ENCODE measurements at regions not wholly inside any gene's neighbourhood (a gene's known extent, or its start where the extent isn't known, plus 50 kb on each side); places are given as distances from the start of the nearest gene placed in this dataset.

DNA sequence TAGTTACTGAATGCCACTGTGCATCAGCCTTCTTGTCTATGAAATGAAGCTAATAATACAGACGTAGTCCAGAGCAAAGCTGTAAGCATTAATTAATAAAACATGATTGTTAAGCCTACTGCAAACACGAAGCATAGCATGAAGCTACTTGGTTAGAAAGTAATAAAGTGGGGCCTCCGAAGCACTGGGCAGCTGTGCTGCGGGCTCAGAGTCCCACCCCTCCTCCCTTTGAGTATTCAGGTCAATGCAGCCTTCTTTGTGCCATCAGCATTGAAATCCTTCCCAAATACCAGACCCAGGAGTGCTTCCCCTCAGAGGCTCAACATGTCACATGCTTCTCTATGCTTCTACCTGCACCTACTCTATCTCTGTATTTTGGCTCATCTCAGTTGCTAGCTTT, 1112.6 kb downstream of the IGSF11 start:
- TF ChIP-seq, protein P1, sequence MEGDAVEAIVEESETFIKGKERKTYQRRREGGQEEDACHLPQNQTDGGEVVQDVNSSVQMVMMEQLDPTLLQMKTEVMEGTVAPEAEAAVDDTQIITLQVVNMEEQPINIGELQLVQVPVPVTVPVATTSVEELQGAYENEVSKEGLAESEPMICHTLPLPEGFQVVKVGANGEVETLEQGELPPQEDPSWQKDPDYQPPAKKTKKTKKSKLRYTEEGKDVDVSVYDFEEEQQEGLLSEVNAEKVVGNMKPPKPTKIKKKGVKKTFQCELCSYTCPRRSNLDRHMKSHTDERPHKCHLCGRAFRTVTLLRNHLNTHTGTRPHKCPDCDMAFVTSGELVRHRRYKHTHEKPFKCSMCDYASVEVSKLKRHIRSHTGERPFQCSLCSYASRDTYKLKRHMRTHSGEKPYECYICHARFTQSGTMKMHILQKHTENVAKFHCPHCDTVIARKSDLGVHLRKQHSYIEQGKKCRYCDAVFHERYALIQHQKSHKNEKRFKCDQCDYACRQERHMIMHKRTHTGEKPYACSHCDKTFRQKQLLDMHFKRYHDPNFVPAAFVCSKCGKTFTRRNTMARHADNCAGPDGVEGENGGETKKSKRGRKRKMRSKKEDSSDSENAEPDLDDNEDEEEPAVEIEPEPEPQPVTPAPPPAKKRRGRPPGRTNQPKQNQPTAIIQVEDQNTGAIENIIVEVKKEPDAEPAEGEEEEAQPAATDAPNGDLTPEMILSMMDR (IDR thresholded peaks at IDR 0.05; ENCODE audit: extremely low read depth, missing control alignments) = no peak
- no peak for DNase-seq (ENCODE audit: low spot score)

- DNase-seq (ENCODE audit: low spot score) = no peak
- TF ChIP-seq, protein P1 (IDR thresholded peaks at IDR 0.05; ENCODE audit: extremely low read depth, missing control alignments) = no peak
Measured at GRCh38 chr3:117926819-117927218, 1107.8 kb downstream of the IGSF11 start.

DNA sequence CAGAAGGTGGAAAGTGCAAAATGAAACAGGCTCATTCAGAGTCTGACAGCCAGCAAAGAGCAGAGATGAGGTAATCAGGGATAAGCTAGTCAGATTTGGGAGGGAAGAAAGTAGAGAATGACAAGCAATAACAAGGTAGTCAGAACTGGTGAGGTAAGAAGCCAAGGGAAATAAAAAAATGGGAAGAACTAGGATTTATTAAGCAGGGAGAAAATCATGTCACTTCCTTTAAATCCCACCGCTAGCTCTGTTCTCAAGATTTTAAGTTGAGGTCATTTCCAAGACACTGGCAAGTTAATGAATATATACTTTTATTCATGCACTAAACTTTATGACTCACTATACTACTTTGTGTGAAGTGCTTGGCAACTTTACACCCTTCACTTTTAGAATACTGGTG, 1106.8 kb downstream of the IGSF11 start:
- TF ChIP-seq, protein P1 (IDR thresholded peaks at IDR 0.05; ENCODE audit: extremely low read depth, missing control alignments) = no peak
- DNase-seq (ENCODE audit: low spot score) = no peak

DNA sequence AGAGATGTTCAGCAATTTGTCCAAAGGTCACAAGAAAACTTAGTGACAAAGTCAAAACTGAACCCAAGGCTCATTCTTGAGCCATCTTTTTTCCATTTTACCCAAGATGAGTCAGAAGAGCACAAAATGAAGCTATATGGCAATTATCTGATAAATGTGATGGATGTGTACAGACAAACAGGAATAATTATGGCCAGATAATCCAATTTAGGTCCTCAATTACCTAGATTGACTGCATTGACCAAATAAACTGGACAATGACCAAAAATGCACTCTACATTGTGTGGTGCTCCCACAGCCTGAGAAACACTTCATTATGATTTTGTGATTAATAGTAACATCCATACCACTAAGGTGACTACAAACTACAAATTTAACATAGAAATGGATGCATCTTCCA, 1105.8 kb downstream of the IGSF11 start:
- TF ChIP-seq, protein P1 (IDR thresholded peaks at IDR 0.05; ENCODE audit: extremely low read depth, missing control alignments) = no peak
- DNase-seq (ENCODE audit: low spot score) = no peak

DNA sequence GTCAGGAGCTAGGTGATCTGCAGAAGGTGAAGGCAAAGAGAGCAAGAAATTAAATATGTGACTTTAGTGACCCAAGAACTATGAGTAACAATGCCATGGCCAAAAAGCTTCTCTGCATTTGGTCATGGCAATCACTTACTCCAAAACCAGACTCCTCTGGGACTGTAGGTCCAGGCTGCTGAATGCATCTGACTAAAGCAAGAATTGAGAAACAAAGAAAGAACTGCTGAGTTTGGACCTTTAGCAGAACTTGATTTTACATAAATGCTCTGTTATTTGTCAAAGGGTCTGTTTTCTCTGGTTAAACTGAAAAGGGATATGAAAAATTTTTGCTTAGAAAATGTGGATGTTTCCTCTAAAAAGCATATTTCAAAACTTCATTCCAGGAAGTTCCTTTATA, 1102.2 kb downstream of the IGSF11 start:
- TF ChIP-seq, protein P1 (IDR thresholded peaks at IDR 0.05; ENCODE audit: extremely low read depth, missing control alignments) = no peak
- no peak for DNase-seq (ENCODE audit: low spot score)

- TF ChIP-seq, protein P1 (IDR thresholded peaks at IDR 0.05; ENCODE audit: extremely low read depth, missing control alignments) = no peak
- no peak for DNase-seq (ENCODE audit: low spot score)
Measured at GRCh38 chr3:117936159-117936558, 1098.5 kb downstream of the IGSF11 start.

DNA sequence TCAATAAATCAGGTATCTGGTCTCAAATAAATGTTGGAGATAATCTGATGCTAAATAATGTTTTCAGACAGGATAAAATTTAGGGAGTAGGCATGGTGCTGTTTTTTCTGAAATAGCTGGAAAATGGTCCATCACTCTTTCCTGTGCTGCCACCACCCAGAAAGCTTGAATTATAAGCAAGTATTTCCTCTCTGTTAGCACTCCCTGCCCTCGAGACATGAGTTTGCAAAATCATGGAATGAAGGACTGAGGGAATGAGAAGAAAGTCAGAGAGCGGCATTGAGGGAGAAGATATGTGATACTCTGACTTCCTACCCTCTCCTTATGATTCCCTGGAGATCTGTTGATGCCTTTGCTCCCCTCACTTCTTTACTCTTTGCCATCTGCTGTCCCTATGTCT, 1095.7 kb downstream of the IGSF11 start:
- TF ChIP-seq, protein P1 (IDR thresholded peaks at IDR 0.05; ENCODE audit: extremely low read depth, missing control alignments) = no peak
- no peak for DNase-seq (ENCODE audit: low spot score)

All from GM20000 (cell line).